PC-3 (cell line): ENCODE measurements at regions not wholly inside any gene's neighbourhood (a gene's known extent, or its start where the extent isn't known, plus 50 kb on each side); places are given as distances from the start of the nearest gene placed in this dataset.

Experiments
- ATAC-seq: fragments of 200-7000 bp; cut with Tn5 transposase; 2 replicates; pipeline ENCODE4 v1.9.1; 2020; ENCODE audit warnings: mild to moderate bottlenecking, moderate library complexity
- BruUV-seq: library from RNA; stranded (reverse); fragments of 400-500 nt; replicated peaks from 2 replicates; lab custom pipeline; 2021; lab: Mats Ljungman, UMichigan
- CTCF ChIA-PET: fragments of 300-600 bp; sonication (Branson Sonifier 250); formaldehyde crosslinking; loops from one replicate; lab custom pipeline; 2022; ENCODE audit warnings: antibody characterized with exemption; lab: Charles Lee
- POLR2A ChIA-PET: fragments of 300-600 bp; sonication (Branson Sonifier 250); formaldehyde crosslinking; loops from one replicate; lab custom pipeline; 2022; ENCODE audit warnings: antibody characterized with exemption; ENCODE audit not compliant: unreplicated experiment; lab: Charles Lee
- DNase-seq: peaks from one replicate; pipeline ENCODE4 v3.0.0-alpha.2; 2015
- H2AFZ ChIP-seq: fragments of 300-600 bp; sonication (generic); 2 replicates; pipeline ENCODE4 v1.6.0; 2016; ENCODE audit warnings: antibody characterized with exemption, low read length
- H3F3A ChIP-seq: fragments of 300-600 bp; sonication (generic); one replicate; pipeline ENCODE4 v1.6.0; 2017; ENCODE audit warnings: antibody characterized with exemption, low read length, control low read depth, mild to moderate bottlenecking; ENCODE audit not compliant: unreplicated experiment
- H3K27ac ChIP-seq: fragments of 300-600 bp; sonication (generic); 2 replicates; pipeline ENCODE4 v1.5.1; 2016; ENCODE audit warnings: mild to moderate bottlenecking, low read length
- H3K27me3 ChIP-seq: fragments of 300-600 bp; sonication (generic); 2 replicates; pipeline ENCODE4 v1.6.1; 2016; ENCODE audit warnings: low read length, mixed read lengths
- H3K36me3 ChIP-seq: fragments of 300-600 bp; sonication (generic); 2 replicates; pipeline ENCODE4 v1.6.1; 2016; ENCODE audit warnings: low read depth, mixed run types, low read length, mixed read lengths
- H3K4me1 ChIP-seq: fragments of 300-600 bp; sonication (generic); 2 replicates; pipeline ENCODE4 v1.5.1; 2016; ENCODE audit warnings: low read length; ENCODE audit not compliant: insufficient read depth
- H3K4me2 ChIP-seq: fragments of 300-600 bp; sonication (generic); 2 replicates; pipeline ENCODE4 v1.6.0; 2016; ENCODE audit warnings: low read length
- H3K4me3 ChIP-seq: fragments of 300-600 bp; sonication (generic); 2 replicates; pipeline ENCODE4 v1.5.1; 2016; ENCODE audit warnings: mild to moderate bottlenecking, low read length, mixed read lengths
- H3K79me2 ChIP-seq: fragments of 300-600 bp; sonication (generic); 2 replicates; pipeline ENCODE4 v1.6.1; 2017; ENCODE audit warnings: low read length, mixed read lengths
- H3K9ac ChIP-seq: fragments of 300-600 bp; sonication (generic); 2 replicates; pipeline ENCODE4 v1.6.0; 2016; ENCODE audit warnings: mild to moderate bottlenecking, low read length
- H3K9me2 ChIP-seq: fragments of 300-600 bp; sonication (generic); replicated peaks from 2 replicates; pipeline ENCODE4 v1.6.1; 2016; ENCODE audit warnings: mixed run types, low read length, mixed read lengths
- H3K9me3 ChIP-seq: fragments of 300-600 bp; sonication (generic); 2 replicates; pipeline ENCODE4 v1.6.1; 2016; ENCODE audit warnings: low read length, mixed read lengths
- H4K20me1 ChIP-seq: fragments of 300-600 bp; sonication (generic); 2 replicates; pipeline ENCODE4 v1.6.1; 2016; ENCODE audit warnings: low read length, mixed read lengths
- CTCF ChIP-seq: fragments of 300-600 bp; sonication (generic); conservative IDR thresholded peaks from 2 replicates; pipeline ENCODE4 v1.5.1; 2017; ENCODE audit warnings: antibody characterized with exemption, low read depth, mild to moderate bottlenecking, low read length
- EZH2 ChIP-seq: fragments of 300-600 bp; sonication (generic); IDR thresholded peaks from one replicate; pipeline ENCODE4 v1.6.1; 2017; ENCODE audit warnings: antibody characterized with exemption, mild to moderate bottlenecking, low read length; ENCODE audit not compliant: unreplicated experiment
- EZH2phosphoT487 ChIP-seq: fragments of 300-600 bp; sonication (generic); IDR thresholded peaks from 2 replicates; pipeline ENCODE4 v1.6.1; 2018; ENCODE audit warnings: mild to moderate bottlenecking, antibody characterized with exemption, low read length, borderline replicate concordance
- intact Hi-C: fragments of 100-400 bp; cut with micrococcal nuclease; formaldehyde crosslinking; loops from 2 replicates; pipeline ENCODE4 v1.9.0; 2023

- Histone ChIP-seq H2AFZ (no peak overlapping the region), H3K36me3 (no peaks in the 10 kb centered on the region), H3F3A (no peaks in the 10 kb centered on the region), H3K79me2 (no peaks in the 10 kb centered on the region), H3K27me3 (no peaks in the 10 kb centered on the region), H3K4me1 (peaks cover 61% of the 10 kb centered on the region), H4K20me1 (no peaks in the 10 kb centered on the region), H3K27ac (peak overlapping the region; percentile 79), H3K4me2 (peak overlapping the region; percentile 27; the same call in 1 of the 2 replicates), H3K4me3 (no peak overlapping the region), H3K9ac (peak overlapping the region; percentile 35; the same call in 1 of the 2 replicates), H3K9me2 (no peaks in the 10 kb centered on the region), H3K9me3 (no peaks in the 10 kb centered on the region)
- intact Hi-C loops, result no loop called here
- POLR2A ChIA-PET, result no interaction called here
- DNase-seq (peak; percentile 60), ATAC-seq (no peak)
- CTCF ChIA-PET, result no interaction called here
- no peak for TF ChIP-seq EZH2phosphoT487
- no peak for TF ChIP-seq EZH2
- no peak for TF ChIP-seq CTCF
- no TSS peak for BruUV-seq
Observed at GRCh38 chr2:38436227-38436664, 59.2 kb upstream of the ATL2 start.

- H3K27me3 ChIP-seq, result no peaks in the 10 kb centered on the region
- H3K4me2 ChIP-seq, result no peak overlapping the region
- BruUV-seq, result no TSS peak
- H3K79me2 ChIP-seq, result no peaks in the 10 kb centered on the region
- ChIA-PET CTCF (no interaction called here), POLR2A (no interaction called here)
- no peak overlapping the region for H3K9ac ChIP-seq
- no peaks in the 10 kb centered on the region for H3F3A ChIP-seq
- intact Hi-C loops, result no loop called here
- H3K9me2 ChIP-seq, result no peaks in the 10 kb centered on the region
- DNase-seq (no peak), ATAC-seq (no peak)
- H3K36me3 ChIP-seq, result no peaks in the 10 kb centered on the region
- peaks cover 61% of the 10 kb centered on the region for H3K4me1 ChIP-seq
- TF ChIP-seq EZH2phosphoT487 (no peak), EZH2 (no peak), CTCF (no peak)
- H2AFZ ChIP-seq, result no peak overlapping the region
- peak overlapping the region; percentile 79 for H3K27ac ChIP-seq
- no peaks in the 10 kb centered on the region for H3K9me3 ChIP-seq
- no peaks in the 10 kb centered on the region for H4K20me1 ChIP-seq
- no peak overlapping the region for H3K4me3 ChIP-seq
Observed at GRCh38 chr2:38435775-38436174, 58.7 kb upstream of the ATL2 start.

GRCh38 chr2:38434595-38434994, 57.5 kb upstream of the ATL2 start:
- no peak for TF ChIP-seq CTCF
- no peak for TF ChIP-seq EZH2phosphoT487
- TF ChIP-seq EZH2, result no peak
- no peaks in the 10 kb centered on the region for H3F3A ChIP-seq
- DNase-seq, result no peak
- POLR2A ChIA-PET, result no interaction called here
- no peaks in the 10 kb centered on the region for H3K9me2 ChIP-seq
- no peak overlapping the region for H3K4me3 ChIP-seq
- no peak for ATAC-seq
- no peaks in the 10 kb centered on the region for H3K79me2 ChIP-seq
- CTCF ChIA-PET, result no interaction called here
- H3K27me3 ChIP-seq, result no peaks in the 10 kb centered on the region
- H3K9ac ChIP-seq, result no peak overlapping the region
- H2AFZ ChIP-seq, result no peak overlapping the region
- no peaks in the 10 kb centered on the region for H3K9me3 ChIP-seq
- H3K4me1 ChIP-seq, result peaks cover 57% of the 10 kb centered on the region
- BruUV-seq, result no TSS peak
- intact Hi-C loops, result no loop called here
- no peak overlapping the region for H3K4me2 ChIP-seq
- H3K27ac ChIP-seq, result 0 out of 2 replicates have a peak overlapping the region, but pooled peaks have one; percentile 78
- H3K36me3 ChIP-seq, result no peaks in the 10 kb centered on the region
- no peaks in the 10 kb centered on the region for H4K20me1 ChIP-seq
